Frontal cortex (tissue), 3 donors: ENCODE measurements at regions not wholly inside any gene's neighbourhood (a gene's known extent, or its start where the extent isn't known, plus 50 kb on each side); places are given as distances from the start of the nearest gene placed in this dataset.
"Not testable (repeated sequence)": the region's sequence is repeated elsewhere in the genome, so short reads cannot be mapped to it uniquely, and the experiment has no call there.

Source experiments
- DNase-seq, 2 donors: peaks; one replicate each; pipeline ENCODE4 v3.0.0; 2012; ENCODE audit warnings: low spot score in 2 of 2
- FAIRE-seq: peaks from 2 replicates; lab custom pipeline; 2012; peaks lifted over from hg19 to GRCh38; lab: Jason Lieb, UNC
- donor health status: control.
- donor health status: control.
- donor health status: control.

DNA sequence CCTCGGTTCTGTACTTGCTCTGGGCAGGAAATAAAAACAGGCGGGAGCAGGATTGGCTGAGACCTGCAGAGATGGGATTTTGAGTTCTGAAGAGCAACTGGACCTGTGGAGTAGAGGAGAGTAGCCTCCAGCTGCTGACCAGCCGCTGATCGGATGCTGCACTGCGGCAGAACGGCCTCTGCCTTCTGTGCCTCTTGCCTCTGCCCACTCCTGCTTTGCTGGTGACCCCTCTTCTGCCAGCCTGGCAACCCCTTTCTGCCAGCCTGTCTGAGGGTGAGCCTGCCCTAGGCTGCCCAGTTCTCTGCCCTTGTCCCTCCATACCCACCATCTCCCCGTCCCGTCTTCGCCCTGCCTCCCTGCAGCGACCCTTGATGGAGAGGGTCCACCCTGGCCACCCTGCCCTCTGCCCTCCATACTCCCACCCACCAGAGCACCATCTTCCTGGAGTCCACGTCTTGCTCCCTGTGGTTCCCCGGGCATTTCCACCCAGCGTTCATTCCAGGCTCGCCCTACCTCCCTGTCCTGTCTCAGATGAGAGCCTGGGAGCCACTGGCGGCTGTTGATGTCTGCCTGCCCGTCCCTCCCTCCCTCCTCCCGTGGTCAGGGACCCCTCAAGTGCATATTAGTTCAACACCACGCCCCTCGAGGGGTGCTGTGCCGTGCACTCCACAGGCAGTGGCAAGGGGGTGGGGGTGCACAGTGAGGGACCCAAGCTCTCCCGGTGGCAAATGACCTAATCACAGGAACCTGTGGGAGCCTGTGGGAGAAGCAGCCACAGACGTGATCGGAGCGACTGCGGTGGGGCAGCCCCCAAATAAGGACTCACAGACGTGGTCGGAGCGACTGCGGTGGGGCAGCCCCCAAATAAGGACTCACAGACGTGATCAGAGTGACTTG, 863.3 kb downstream of the TBC1D22A start:
- no peak for DNase-seq
- no peak for FAIRE-seq

DNA sequence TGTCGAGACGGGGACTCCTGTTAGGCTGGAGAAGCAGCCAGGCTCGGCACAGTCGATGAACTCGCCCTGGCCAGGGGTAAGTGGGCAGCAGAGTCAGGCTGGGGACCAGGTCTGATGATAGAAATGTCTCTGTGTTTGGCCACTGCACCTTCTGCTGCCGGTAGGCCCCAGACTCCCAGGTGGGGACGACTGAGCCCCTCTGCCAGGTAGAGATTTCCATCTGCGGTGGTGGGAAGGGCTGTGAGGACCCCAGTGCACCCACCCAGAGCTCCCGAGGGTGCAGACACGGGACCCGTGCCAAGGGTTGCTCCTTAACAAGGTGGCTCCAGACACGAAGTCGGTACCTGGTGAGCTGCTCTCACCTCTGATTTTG, 862.5 kb downstream of the TBC1D22A start:
- FAIRE-seq, result no peak
- no peak for DNase-seq

DNA sequence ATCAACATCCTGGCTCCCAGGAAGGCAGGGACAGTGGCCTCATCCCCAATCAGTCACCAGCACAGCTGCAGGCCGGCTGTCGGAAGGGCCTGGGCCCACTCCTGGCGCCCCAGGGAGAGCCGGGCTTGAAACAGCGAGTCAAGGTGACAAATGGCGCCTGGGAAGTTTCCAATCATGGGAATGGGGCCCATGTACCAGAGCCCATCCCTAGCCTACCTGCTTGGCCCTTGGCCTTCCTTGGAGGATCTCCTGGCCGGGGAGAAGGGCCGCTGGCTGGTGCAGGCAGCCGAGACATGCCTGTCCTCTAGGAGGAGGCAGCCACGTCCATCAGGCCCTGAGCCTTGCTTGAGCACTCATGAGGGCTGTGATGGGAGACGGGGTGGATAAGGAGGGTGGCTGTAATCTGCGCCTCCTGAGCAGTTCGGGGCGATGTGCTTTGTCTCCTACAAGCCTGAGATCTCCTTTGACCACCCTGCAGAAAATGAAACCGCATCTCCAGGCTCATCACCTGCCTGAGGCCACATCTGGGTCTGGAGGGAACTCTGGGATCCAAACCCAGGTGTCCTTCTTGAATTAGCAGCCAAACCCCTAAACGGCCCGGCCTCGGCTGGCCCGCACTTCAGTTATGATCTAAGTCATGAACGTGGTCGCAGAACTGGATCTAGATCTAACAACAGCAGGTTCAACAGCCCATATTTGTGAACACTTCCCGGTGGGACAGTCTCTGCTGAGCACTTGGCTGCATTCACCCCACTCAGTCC, 862.0 kb downstream of the TBC1D22A start:
- no peak for DNase-seq
- FAIRE-seq, result no peak

DNA sequence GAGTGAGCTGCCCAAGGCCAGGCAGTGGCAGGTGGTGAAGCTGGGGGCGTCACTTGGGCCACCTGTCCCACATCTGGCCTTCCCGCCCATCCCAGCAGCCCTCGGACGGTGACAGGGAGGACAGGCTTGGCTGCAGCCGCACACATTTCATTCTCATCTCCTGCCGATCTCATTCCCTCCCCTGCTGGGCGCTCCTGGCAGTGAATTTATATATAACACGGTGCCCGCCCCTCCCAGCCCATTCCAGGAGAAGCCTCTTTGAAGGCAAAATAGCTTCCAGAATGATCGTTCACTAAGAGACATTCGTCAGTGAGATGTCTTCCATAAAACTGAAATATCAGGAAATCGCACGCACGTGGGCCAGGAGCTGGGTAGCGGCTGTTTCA, 861.3 kb downstream of the TBC1D22A start:
- DNase-seq, result no peak
- FAIRE-seq, result no peak

DNA sequence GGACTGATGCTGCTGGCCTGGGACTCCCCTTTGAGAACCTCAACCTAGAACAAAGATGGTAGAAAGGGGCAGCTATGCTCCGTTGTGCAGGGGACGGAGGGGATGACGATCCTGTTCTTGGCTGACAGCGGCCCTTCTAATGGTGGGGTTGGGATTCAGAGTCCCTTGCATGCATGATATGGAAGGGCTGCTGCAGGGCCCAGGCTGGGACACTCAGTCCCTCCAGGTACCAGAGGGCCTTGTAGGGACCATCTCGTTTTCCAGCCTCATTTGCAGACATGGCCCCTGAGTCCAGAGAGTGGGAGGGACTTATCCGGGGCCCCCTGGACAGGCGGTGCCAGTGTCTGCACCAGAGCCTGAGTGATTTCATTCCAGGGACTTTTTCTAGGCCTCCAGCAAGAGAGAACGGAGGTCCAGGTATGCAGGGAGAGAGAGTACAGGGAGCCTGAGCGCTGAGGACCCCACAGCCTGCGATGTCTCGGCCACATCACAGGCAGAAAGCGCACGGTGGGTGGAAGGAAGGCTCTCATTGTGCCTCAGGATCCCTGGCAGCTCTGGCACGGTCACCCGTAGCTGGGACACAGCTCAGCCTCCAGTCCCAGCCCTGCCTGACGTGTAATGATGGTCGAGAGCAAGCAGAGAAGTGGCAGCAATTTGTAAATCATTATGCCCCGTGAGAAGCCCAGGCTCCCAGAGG, 860.8 kb downstream of the TBC1D22A start:
- DNase-seq, result no peak

DNA sequence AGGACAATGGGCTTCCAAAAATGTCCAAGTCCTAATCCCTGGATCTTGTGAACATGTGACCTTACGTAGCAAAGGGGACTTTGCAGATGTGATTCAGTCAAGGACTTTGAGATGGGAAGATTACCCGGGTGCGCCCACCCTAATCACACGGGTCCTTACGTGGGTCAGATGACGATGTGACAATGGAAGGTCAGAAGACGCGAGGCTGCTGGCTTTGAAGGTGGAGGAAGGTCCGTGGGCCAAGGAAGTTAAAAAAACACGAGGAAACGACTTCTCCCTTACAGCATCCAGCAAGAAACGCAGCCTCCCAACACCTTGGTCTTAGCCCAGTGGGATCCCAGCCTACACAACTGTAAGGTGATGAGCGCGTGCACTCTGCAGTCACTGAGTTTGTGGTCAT, 860.1 kb downstream of the TBC1D22A start:
- DNase-seq (no peak), FAIRE-seq (no peak)

More for the DNA sequence above, 860.8 kb downstream of the TBC1D22A start:
- no peak for FAIRE-seq

DNA sequence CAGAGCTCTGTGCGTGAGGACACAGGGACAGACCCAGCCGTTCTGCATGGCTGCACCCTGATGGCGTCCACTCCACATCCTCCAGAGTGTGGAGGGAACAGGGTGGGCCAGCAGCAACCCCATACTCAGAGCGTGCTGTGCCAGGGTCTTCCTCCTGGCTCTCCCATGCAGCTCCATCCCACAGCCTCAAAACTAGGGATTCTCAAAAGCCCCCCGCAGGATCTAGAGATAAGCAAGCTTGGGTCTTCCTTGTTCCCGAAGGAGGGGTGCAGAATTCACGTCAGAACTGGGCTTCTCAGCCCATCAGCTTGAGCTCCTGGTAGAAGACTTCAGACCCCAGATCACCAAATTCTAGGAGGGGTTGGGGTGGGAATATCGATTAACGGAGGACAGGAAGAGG, 858.8 kb downstream of the TBC1D22A start:
- no peak for DNase-seq
- FAIRE-seq, result no peak

DNA sequence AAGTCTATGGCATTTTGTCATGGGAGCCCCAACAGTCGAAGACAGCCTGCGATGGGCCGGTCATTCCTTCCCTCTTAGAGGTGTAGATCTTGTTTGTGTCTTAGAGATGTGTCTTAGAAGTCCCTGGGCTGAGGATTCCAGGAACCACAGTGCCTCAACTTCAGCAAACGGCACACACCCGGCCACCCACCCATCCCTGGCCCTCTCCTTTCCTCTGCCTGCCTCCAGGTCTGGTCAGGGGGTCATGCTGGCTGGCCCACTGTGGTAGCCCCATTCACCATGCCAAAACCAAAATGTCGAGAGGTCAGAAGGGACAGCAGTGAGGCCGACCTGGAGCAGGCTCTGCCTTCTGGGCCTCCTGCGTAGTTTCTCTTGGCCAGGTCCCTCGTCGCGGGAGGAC, 857.9 kb downstream of the TBC1D22A start:
- FAIRE-seq (no peak), DNase-seq (no peak)

DNA sequence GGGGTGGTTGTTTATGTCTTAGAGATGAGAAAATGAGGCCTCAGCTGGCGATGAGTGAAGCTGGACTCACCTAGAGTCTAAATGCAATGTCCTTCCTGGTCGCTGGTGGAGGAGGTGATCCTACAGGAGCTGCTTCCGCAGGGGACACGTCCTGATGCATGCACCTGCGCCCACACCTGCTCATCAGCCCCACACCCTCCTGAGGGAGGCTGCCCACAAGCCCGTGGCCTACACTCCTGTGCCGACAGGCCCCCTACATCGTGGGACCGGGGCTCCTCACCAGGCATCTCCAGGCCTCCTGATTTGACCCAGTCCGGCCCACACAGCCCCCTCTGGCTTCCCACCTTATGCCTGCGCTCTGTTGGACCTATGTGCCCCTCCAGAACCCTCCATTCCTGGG, 857.2 kb downstream of the TBC1D22A start:
- FAIRE-seq, result no peak
- no peak for DNase-seq

DNA sequence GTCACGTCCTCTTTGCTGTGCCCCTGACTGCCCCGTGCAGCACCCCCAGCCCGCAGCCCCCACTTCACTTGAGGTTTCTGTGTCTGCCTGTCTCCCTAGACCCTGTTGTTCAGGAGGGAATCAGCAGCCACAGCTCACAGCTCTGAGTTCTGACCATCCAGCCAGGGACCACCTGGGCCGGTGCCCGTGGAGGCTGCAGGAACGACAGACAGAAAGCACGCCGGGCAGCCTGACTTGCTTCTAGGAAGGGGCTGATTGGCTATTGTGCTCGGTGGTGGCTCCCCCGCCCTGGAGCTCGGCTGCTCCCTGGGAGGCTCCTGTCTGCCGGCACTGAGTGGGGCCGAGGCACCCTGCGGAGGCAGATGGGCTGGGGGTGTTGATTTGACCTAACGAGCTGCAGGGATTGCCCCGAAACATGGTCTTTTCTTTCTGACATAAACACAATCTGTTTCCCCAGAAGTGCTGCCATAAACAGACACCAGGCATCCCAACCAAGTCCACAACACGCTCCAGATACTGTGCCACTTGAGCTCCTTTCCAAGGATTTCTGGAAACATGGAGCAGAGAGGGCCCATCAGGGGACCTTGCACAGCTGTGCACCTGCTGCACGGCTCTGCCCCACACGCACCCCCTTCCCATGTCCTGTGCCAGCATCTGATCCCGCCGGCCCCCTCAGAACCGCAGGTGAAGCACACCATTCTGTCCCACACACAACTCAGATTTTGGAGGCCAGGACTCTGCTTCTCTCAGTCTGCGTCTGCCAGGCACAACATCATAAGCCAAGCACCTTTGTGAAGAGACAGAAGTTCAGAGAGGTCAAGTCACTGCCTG, 855.9 kb downstream of the TBC1D22A start:
- FAIRE-seq, result no peak
- DNase-seq, result no peak

DNA sequence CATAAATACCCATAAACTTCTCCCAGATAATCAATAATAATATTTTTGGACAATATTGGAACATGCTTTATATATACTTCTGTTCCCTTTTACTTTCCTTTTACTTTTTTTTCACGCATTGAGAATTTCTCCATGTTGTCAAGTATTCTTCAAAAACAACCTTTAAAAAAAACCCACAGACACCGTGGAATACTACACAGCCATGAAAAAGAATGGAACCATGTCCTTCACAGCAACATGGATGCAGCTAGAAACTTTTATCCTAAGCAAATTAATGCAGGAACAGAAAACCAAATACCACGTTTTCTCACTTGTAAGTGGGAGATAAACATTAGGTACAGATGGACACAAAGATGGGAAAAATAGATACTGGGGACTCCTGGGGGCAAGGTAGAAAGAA, 854.7 kb downstream of the TBC1D22A start:
- no peak for FAIRE-seq

DNA sequence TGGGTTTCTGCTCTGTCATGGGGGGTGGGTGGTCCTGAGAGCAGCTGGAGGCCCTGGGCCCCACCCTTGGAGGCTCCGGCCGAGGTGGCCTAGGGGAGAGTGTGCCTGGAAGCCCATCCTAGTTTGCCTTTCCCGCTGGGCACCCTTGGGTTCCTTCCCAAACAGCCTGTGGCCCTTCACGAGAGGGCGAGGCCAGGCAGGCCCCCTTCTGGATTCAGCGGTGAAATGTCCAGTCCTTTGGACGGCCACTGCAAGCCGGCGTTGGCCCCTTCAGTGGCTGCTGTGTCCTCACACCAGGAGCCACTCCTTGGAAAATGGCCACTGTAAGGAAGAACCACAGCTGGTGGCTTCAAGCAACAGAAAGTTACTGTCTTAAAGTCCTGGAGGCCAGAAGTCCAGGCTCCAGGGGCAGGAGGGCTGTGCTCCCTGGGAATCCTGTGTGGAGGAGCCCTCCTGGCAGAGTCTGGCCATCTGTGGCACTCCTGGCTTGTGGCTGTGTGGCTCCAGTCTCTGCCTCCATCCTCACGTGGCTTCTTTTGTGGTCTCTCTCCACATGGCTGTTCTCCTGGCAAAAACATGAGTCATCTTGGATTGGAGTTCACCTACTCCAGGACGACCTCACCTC, 854.1 kb downstream of the TBC1D22A start:
- DNase-seq (no peak), FAIRE-seq (no peak)

More for the DNA sequence above, 854.7 kb downstream of the TBC1D22A start:
- no peak for DNase-seq

DNA sequence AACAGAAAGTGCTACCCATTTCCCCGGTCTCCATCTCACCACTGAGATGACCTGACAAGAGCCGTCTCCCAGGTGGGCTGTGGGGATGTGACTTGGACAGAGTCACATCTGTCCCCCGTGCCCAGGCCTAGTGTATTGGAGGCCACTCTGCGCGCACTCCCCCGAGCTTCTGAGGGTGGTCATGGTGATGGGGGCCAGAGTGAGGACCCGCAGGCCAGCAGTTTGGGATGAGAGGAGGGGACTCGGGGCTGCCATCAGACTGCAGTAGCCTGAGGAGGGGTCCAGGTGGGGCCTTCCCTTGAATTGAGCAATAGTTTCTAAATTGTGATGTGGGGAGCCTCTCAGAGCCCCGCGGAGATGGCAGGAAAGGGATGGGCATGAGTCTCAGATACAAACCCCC, 852.6 kb downstream of the TBC1D22A start:
- no peak for FAIRE-seq
- no peak for DNase-seq

DNA sequence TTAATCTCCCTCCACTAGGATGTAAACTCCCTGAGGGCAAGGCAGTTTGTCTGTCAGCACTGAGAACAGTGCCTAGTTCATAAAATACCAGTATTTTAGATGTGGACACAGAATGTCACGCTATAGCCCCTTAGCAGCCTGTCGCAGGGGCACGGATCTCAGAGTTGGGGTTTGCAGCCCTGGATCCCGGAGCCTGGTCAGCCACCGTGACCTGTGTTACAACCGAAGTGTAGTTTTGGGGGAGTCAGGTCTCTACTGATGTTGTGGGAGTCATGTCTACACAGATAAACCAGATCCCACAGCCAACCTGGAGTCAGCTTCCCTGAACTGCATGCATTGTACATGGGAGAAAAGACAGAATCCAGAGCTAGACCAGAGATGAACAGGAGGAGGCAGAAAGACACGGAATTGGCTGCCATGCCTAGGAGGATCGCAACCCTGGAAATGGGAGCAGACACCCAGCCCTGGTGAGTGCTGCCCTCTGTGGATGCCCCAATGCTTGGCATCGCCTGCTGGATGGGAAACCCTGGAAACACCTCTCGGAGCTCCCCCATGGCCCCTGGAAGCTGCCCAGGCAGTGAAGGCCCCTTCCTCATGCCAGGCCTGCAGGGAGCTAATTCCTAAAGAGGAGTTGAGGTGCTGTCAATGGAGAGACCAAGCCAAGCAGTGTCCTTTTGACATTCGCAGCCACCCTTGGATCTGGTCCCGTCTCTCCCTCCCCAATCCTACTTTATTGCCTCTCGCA, 851.3 kb downstream of the TBC1D22A start:
- no peak for DNase-seq
- no peak for FAIRE-seq

DNA sequence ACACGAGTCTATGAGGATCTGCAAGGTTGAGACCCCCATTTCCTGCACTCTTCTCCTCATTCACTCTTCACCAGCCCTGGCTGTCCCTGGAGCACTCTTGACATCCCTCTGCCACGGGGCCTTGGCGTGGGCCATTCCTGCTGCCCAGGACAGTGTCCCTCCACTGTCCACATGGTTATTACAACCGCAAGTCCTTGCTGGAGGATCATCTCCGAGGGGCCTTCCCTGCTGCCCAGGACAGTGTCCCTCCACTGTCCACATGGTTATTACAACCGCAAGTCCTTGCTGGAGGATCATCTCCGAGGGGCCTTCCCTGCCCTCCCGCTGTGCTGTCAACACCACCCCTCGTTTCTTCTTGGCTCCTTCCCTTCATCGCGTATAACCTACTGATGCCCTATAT, 850.7 kb downstream of the TBC1D22A start:
- FAIRE-seq, DNase-seq: not testable (repeated sequence)

DNA sequence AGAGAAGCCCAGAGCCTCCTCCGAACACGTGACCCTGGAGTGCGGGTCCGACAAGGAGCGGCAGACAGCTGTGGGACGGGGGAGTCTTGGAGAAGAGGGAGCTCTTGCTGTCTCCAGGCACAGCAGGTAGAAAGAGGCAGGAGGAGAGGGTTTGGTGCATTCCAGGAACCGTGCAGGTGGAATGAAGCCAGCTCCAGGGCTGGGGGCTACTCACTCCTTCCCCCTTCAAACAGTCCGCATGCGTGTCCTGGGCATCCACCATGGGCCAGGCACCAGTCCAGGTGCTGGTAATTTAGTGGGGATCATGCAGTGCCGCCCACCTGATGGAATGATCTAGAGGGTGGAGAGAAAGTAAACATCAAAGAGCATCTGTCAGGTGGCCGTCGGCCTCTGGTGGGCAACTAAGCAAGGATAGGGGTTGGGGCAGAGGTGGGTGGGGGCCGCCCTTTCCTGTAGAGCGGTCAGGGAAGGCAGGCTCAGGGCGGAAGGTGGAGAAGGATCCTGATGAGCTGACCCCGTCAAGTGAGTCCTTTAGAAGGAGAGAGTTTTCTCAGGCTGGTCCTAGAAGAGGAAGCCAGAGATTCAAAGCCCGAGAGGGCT, 850.0 kb downstream of the TBC1D22A start:
- DNase-seq (no peak), FAIRE-seq (no peak)

DNA sequence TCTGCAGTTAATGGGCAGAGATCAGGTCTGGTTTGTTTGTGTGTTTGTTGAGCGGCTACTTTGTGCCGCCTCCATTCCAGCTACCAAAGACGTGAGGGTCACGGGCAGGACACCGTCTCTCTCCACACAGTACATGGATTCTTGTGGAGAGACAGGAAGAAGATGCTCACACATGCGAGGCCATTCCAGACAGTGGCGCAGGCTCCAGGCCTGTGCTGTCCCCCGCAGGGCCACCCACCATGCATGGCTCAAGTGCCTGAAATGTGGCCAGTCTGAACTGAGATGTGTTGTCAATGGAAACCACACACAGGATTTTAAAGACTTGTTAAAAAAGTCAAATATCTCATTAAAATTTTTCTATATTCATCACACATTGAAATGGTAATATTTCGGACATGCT, 848.3 kb downstream of the TBC1D22A start:
- FAIRE-seq, result no peak

DNA sequence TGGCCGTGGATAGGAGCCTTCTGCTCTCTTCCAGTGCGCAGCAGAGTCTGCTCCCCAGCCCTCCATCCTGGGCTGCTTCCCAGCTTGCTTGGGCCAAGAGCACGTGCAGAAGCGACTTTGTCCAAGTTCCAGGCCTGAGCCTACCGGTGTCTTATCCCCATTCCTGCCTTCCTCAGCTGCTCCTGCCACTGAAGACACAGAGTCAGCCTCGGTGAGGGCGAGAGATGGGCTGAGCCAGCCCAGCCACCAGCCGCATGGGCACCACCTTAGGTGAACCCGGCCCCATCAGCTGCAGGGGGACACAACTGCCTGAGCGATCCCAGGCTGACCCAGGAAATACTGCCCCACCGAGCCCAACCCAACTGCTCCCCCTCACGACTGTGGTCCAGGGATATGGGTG, 847.8 kb downstream of the TBC1D22A start:
- DNase-seq (no peak), FAIRE-seq (no peak)

More for the DNA sequence above, 848.3 kb downstream of the TBC1D22A start:
- DNase-seq, result no peak
